ENCODE measurements at regions not wholly inside any gene's neighbourhood (a gene's known extent, or its start where the extent isn't known, plus 50 kb on each side); places are given as distances from the start of the nearest gene placed in this dataset.
A peak's percentile ranks its signal among the peaks of the same experiment; 100 is the strongest.

GRCh38 chr18:28961669-28962228 is 784.8 kb upstream of the CDH2 start:
- intact Hi-C loops (cut with micrococcal nuclease; ENCODE audit: unreplicated experiment) (no loop called here), in situ Hi-C loops (cut with HindIII; ENCODE audit: low pct_unique_long_range_greater_than_20kb, low sequenced_read_pairs) (no loop called here)
- BruUV-seq (replicated peaks) = no TSS peak
- CTCF ChIA-PET = no interaction called here
- Histone ChIP-seq H3K4me1 (ENCODE audit: control insufficient read depth, insufficient read depth, low read length) (no peaks in the 10 kb centered on the region), H3K36me3 (ENCODE audit: control insufficient read depth, insufficient read depth, low read length) (no peaks in the 10 kb centered on the region), H3K27me3 (ENCODE audit: control insufficient read depth, insufficient read depth, low read length) (no peaks in the 10 kb centered on the region), H3K4me3 (ENCODE audit: low read depth in 2 of 2, low read length in 2 of 2) (no peak overlapping the region), H3K9me3 (ENCODE audit: control insufficient read depth, insufficient read depth, low read depth, low read length) (no peaks in the 10 kb centered on the region), H3K27ac (ENCODE audit: low read length) (no peak overlapping the region)
- ATAC-seq (no peak), DNase-seq (ENCODE audit: low read depth, low spot score) (peak; percentile 17)
- POLR2A ChIA-PET = no interaction called here
- no peak for TF ChIP-seq SIN3A (IDR thresholded peaks at IDR 0.05; ENCODE audit: borderline replicate concordance, insufficient read depth, low read depth, low read length)
- TF ChIP-seq CTCF (IDR thresholded peaks at IDR 0.05) = peak; percentile 62

DNA sequence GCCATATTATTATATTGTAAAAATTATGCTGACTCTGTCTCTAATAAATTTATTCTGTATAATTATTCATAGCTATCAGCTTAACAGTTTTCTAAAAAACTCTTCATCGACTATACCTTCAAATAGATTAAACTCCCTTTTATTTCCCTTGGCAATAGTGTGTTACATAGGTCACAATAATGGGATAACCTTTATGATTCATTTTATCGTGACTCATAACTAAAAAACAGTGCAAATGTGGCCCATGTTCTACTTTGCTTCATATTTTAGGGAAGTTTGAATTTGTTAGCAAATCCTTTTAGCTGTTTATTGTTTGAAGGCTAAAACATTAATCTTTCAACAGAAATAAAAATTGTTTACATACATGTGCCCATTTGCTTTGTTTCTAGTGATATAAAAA is 783.2 kb upstream of the CDH2 start:
- TF ChIP-seq POLR2AphosphoS5 (IDR thresholded peaks at IDR 0.05; ENCODE audit: low read depth, low read length) = no peak
- no peak for TF ChIP-seq TCF7L2 (IDR thresholded peaks at IDR 0.05; ENCODE audit: low read depth, low read length)
- TF ChIP-seq CTCF (IDR thresholded peaks at IDR 0.05) = no peak
- no peak for TF ChIP-seq SIN3A (IDR thresholded peaks at IDR 0.05; ENCODE audit: borderline replicate concordance, insufficient read depth, low read depth, low read length)
- no peak for TF ChIP-seq REST (IDR thresholded peaks at IDR 0.05; ENCODE audit: insufficient read depth in 1 of 2, low read depth in 2 of 2, low read length in 1 of 2)
- no peak overlapping the region for H3K4me3 ChIP-seq (ENCODE audit: low read depth in 2 of 2, low read length in 2 of 2)
- intact Hi-C loops (cut with micrococcal nuclease; ENCODE audit: unreplicated experiment) = no loop called here
- H3K9me3 ChIP-seq (ENCODE audit: control insufficient read depth, insufficient read depth, low read depth, low read length) = no peaks in the 10 kb centered on the region
- ChIA-PET CTCF (no interaction called here), POLR2A (no interaction called here)
- no TSS peak for BruUV-seq (replicated peaks)
- ATAC-seq = no peak
- no peaks in the 10 kb centered on the region for H3K4me1 ChIP-seq (ENCODE audit: control insufficient read depth, insufficient read depth, low read length)
- in situ Hi-C loops (cut with HindIII; ENCODE audit: low pct_unique_long_range_greater_than_20kb, low sequenced_read_pairs) = no loop called here
- no peaks in the 10 kb centered on the region for H3K27me3 ChIP-seq (ENCODE audit: control insufficient read depth, insufficient read depth, low read length)
- no peak for DNase-seq (ENCODE audit: low read depth, low spot score)
- H3K36me3 ChIP-seq (ENCODE audit: control insufficient read depth, insufficient read depth, low read length) = no peaks in the 10 kb centered on the region
- H3K27ac ChIP-seq (ENCODE audit: low read length) = no peak overlapping the region

Measured in Panc1 (cell line).